Suppressor macrophage (primary cell): ENCODE measurements at regions not wholly inside any gene's neighbourhood (a gene's known extent, or its start where the extent isn't known, plus 50 kb on each side); places are given as distances from the start of the nearest gene placed in this dataset.
A peak's percentile ranks its signal among the peaks of the same experiment; 100 is the strongest.

Experiments used
- DNase-seq, 4 experiments: peaks; one replicate each; pipeline ENCODE4 v3.0.0-alpha.2; 2020 to 2022

DNA sequence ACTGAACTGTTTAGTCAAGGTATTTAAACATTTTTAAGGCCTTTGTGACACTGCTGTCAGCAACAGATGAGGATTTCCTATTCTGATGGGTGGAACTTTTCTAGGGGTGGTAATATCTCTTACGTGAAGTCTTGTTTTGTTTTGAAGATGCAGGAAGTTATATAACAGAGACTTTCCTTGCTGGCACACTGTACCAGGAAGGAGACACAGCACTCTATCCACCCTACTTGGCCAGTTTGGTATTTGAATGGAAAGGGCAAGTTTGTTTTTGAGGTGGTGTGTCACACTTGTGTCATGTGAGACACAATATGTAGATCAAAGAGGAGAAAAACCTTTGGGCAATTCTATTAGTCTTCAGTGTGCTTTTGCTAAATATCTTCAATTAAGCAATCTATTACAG is 51.6 kb upstream of the SRP54 start:
- peak; percentile 7 to 54 (median 36) for DNase-seq

DNA sequence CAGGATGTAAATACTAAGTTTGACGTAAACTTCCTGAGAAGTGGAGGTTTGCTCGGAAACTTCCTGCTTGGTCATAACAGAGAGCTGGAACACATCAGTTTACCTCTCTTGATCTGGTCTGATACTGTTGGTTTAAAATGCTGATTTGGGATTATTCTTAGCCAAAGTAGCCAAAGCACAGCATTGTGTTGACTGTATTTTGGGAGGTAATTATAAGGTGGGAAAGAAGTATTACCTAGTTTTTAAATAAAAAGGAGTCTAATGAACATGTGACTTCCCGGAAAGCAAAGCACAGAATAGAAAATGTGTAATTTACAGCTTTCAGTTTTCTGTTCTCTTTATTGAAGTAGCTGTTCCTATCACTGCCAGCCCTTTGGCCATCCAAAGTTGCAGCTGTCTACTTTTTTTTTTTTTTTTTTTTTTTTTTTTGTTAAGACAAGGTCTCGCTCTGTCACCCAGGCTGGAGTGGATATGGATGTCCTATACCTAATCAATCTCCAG is 52.2 kb upstream of the SRP54 start:
- DNase-seq, result peak in 2 of 4 experiments; percentile 11 to 35

DNA sequence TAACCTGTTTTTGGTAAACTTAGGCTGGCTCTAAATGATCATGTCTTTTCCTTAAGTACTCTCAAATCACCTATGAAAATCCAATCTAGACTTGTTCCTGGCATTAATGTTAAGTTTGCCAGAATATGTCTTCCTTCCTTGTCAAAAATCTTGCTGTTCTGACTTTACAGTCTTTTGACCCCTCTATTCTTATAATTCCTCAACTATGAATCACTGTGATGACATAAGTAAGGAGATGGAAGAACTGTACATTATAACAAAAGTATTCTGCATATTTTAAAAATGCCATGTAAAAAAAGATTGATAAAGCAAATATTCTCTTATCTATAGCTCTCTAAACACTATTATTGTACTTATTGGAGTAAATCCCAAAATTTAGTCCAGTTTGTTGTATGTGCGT is 51.4 kb upstream of the BAZ1A start:
- DNase-seq, result no peak
